HPDE6-E6E7 (cell line): ENCODE measurements at regions not wholly inside any gene's neighbourhood (a gene's known extent, or its start where the extent isn't known, plus 50 kb on each side); places are given as distances from the start of the nearest gene placed in this dataset.

Experiments
- DNase-seq: peaks from one replicate; pipeline ENCODE4 v3.0.0; 2011; ENCODE audit warnings: missing footprints; ENCODE audit errors: extremely low spot score

GRCh38 chr19:46911456-46911855, 50.7 kb downstream of the ARHGAP35 start:
- no peak for DNase-seq

- no peak for DNase-seq
Observed at GRCh38 chr19:46913198-46913851, 52.5 kb downstream of the ARHGAP35 start.

- no peak for DNase-seq
Observed at GRCh38 chr19:46913852-46914430, 53.1 kb downstream of the ARHGAP35 start.

GRCh38 chr19:46915386-46915785, 54.6 kb downstream of the ARHGAP35 start:
- DNase-seq: no peak

GRCh38 chr19:46917002-46917401, 56.2 kb downstream of the ARHGAP35 start:
- DNase-seq: no peak

GRCh38 chr19:46919324-46919723, 58.5 kb downstream of the ARHGAP35 start:
- no peak for DNase-seq

GRCh38 chr19:46920362-46920761, 59.6 kb downstream of the ARHGAP35 start:
- DNase-seq: no peak

- no peak for DNase-seq
Observed at GRCh38 chr19:46921071-46921470, 60.3 kb downstream of the ARHGAP35 start.

GRCh38 chr19:46922465-46922864, 61.7 kb downstream of the ARHGAP35 start:
- no peak for DNase-seq

GRCh38 chr19:46924874-46925547, 64.2 kb downstream of the ARHGAP35 start:
- no peak for DNase-seq

- DNase-seq: peak; percentile 31
Observed at GRCh38 chr19:46925548-46925950, 64.8 kb downstream of the ARHGAP35 start.

GRCh38 chr19:46926170-46927071, 65.6 kb downstream of the ARHGAP35 start:
- DNase-seq: no peak

- peak; percentile 63 for DNase-seq
Observed at GRCh38 chr19:46927106-46927505, 66.3 kb downstream of the ARHGAP35 start.

GRCh38 chr19:46927893-46928292, 67.1 kb downstream of the ARHGAP35 start:
- no peak for DNase-seq

- DNase-seq: no peak
Observed at GRCh38 chr19:46928951-46929350, 68.2 kb downstream of the ARHGAP35 start.

- no peak for DNase-seq
Observed at GRCh38 chr19:46931202-46931601, 70.4 kb downstream of the ARHGAP35 start.

GRCh38 chr19:46932346-46932745, 71.5 kb downstream of the ARHGAP35 start:
- no peak for DNase-seq

GRCh38 chr19:46935066-46935663, 74.4 kb downstream of the ARHGAP35 start:
- no peak for DNase-seq

- DNase-seq: no peak
Observed at GRCh38 chr19:46943150-46943946, 76.3 kb upstream of the NPAS1 start.

- no peak for DNase-seq
Observed at GRCh38 chr19:46944123-46944748, 75.4 kb upstream of the NPAS1 start.
